ENCODE measurements at regions not wholly inside any gene's neighbourhood (a gene's known extent, or its start where the extent isn't known, plus 50 kb on each side); places are given as distances from the start of the nearest gene placed in this dataset.

DNA sequence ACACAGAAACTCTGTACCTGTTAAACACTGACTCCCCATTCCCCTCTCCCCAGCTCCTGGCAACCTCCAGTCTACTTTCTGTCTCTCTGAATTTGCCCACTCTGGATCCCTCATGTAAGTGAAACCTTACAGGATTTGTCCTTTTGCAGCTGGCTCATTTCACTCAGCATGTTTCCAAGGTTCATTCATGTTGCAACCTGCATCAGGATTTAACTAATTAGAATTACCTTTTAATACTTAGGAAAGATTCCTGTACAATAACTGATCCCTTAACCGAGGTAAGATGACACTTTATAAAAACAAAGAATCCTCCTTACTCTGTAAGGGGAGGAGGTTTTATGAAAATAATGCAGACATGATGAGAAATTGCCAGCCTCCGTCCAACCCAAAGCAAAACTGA lies 113.1 kb upstream of the MTHFD1L start:
- TF ChIP-seq EGR1 (conservative IDR thresholded peaks at IDR 0.05) (no peak), SRF (CRISPR knock-in tag; IDR thresholded peaks at IDR 0.05) (no peak), FOXJ3 (CRISPR knock-in tag; IDR thresholded peaks at IDR 0.05) (no peak)
- TF ChIP-seq, protein P1, sequence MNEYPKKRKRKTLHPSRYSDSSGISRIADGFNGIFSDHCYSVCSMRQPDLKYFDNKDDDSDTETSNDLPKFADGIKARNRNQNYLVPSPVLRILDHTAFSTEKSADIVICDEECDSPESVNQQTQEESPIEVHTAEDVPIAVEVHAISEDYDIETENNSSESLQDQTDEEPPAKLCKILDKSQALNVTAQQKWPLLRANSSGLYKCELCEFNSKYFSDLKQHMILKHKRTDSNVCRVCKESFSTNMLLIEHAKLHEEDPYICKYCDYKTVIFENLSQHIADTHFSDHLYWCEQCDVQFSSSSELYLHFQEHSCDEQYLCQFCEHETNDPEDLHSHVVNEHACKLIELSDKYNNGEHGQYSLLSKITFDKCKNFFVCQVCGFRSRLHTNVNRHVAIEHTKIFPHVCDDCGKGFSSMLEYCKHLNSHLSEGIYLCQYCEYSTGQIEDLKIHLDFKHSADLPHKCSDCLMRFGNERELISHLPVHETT (CRISPR knock-in tag; conservative IDR thresholded peaks at IDR 0.05 in 1 of 2, IDR thresholded peaks at IDR 0.05 in 1 of 2): no peak
